ENCODE measurements at regions not wholly inside any gene's neighbourhood (a gene's known extent, or its start where the extent isn't known, plus 50 kb on each side); places are given as distances from the start of the nearest gene placed in this dataset.

GRCh38 chr10:20454331-20454730 is 442.8 kb downstream of the NEBL start:
- H3K9ac ChIP-seq: no peak overlapping the region
- no peaks in the 10 kb centered on the region for H3K9me3 ChIP-seq (ENCODE audit: control insufficient read depth, low read length)
- H3K27me3 ChIP-seq (ENCODE audit: control insufficient read depth, insufficient read depth, low read length): no peaks in the 10 kb centered on the region
- no peak overlapping the region for H3K4me3 ChIP-seq (ENCODE audit: low read depth, low read length)
- H2AFZ ChIP-seq: no peak overlapping the region
- H3K4me2 ChIP-seq (ENCODE audit: low read length): no peak overlapping the region
- H3K27ac ChIP-seq: no peak overlapping the region
- H3K79me2 ChIP-seq: no peaks in the 10 kb centered on the region
- H3K36me3 ChIP-seq (ENCODE audit: control insufficient read depth, insufficient read depth, low read length): no peaks in the 10 kb centered on the region
- no peaks in the 10 kb centered on the region for H3K4me1 ChIP-seq
- no peak for TF ChIP-seq CTCF (IDR thresholded peaks at IDR 0.05)

GRCh38 chr10:20446561-20447193 is 450.4 kb downstream of the NEBL start:
- H3K79me2 ChIP-seq: no peaks in the 10 kb centered on the region
- H2AFZ ChIP-seq: no peak overlapping the region
- no peaks in the 10 kb centered on the region for H3K27me3 ChIP-seq (ENCODE audit: control insufficient read depth, insufficient read depth, low read length)
- no peaks in the 10 kb centered on the region for H3K36me3 ChIP-seq (ENCODE audit: control insufficient read depth, insufficient read depth, low read length)
- no peak overlapping the region for H3K4me2 ChIP-seq (ENCODE audit: low read length)
- H3K4me1 ChIP-seq: no peaks in the 10 kb centered on the region
- H3K27ac ChIP-seq: no peak overlapping the region
- TF ChIP-seq CTCF (IDR thresholded peaks at IDR 0.05): no peak
- no peak overlapping the region for H3K4me3 ChIP-seq (ENCODE audit: low read depth, low read length)
- no peaks in the 10 kb centered on the region for H3K9me3 ChIP-seq (ENCODE audit: control insufficient read depth, low read length)
- no peak overlapping the region for H3K9ac ChIP-seq

- no peaks in the 10 kb centered on the region for H3K9me3 ChIP-seq (ENCODE audit: control insufficient read depth, low read length)
- H3K36me3 ChIP-seq (ENCODE audit: control insufficient read depth, insufficient read depth, low read length): no peaks in the 10 kb centered on the region
- no peak overlapping the region for H3K9ac ChIP-seq
- H2AFZ ChIP-seq: no peak overlapping the region
- no peaks in the 10 kb centered on the region for H3K4me1 ChIP-seq
- H3K27me3 ChIP-seq (ENCODE audit: control insufficient read depth, insufficient read depth, low read length): no peaks in the 10 kb centered on the region
- no peak for TF ChIP-seq CTCF (IDR thresholded peaks at IDR 0.05)
- H3K27ac ChIP-seq: no peak overlapping the region
- H3K79me2 ChIP-seq: no peaks in the 10 kb centered on the region
- H3K4me3 ChIP-seq (ENCODE audit: low read depth, low read length): no peak overlapping the region
- H3K4me2 ChIP-seq (ENCODE audit: low read length): no peak overlapping the region
Observed at GRCh38 chr10:20443094-20443493, 454.0 kb downstream of the NEBL start.

- H3K27ac ChIP-seq: no peak overlapping the region
- TF ChIP-seq CTCF (IDR thresholded peaks at IDR 0.05): no peak
- H3K9ac ChIP-seq: no peak overlapping the region
- no peak overlapping the region for H2AFZ ChIP-seq
- no peaks in the 10 kb centered on the region for H3K9me3 ChIP-seq (ENCODE audit: control insufficient read depth, low read length)
- H3K36me3 ChIP-seq (ENCODE audit: control insufficient read depth, insufficient read depth, low read length): no peaks in the 10 kb centered on the region
- H3K4me2 ChIP-seq (ENCODE audit: low read length): no peak overlapping the region
- H3K79me2 ChIP-seq: no peaks in the 10 kb centered on the region
- no peaks in the 10 kb centered on the region for H3K4me1 ChIP-seq
- H3K4me3 ChIP-seq (ENCODE audit: low read depth, low read length): no peak overlapping the region
- H3K27me3 ChIP-seq (ENCODE audit: control insufficient read depth, insufficient read depth, low read length): no peaks in the 10 kb centered on the region
Observed at GRCh38 chr10:20429742-20430141, 467.4 kb downstream of the NEBL start.

- Histone ChIP-seq H3K4me3 (ENCODE audit: low read depth, low read length) (no peak overlapping the region), H3K27ac (no peak overlapping the region), H3K4me2 (ENCODE audit: low read length) (no peak overlapping the region), H3K9me3 (ENCODE audit: control insufficient read depth, low read length) (no peaks in the 10 kb centered on the region), H3K27me3 (ENCODE audit: control insufficient read depth, insufficient read depth, low read length) (no peaks in the 10 kb centered on the region), H3K79me2 (no peaks in the 10 kb centered on the region), H2AFZ (no peak overlapping the region), H3K9ac (no peak overlapping the region), H3K4me1 (no peaks in the 10 kb centered on the region), H3K36me3 (ENCODE audit: control insufficient read depth, insufficient read depth, low read length) (no peaks in the 10 kb centered on the region)
- TF ChIP-seq CTCF (IDR thresholded peaks at IDR 0.05): no peak
Observed at GRCh38 chr10:20427821-20428220, 469.3 kb downstream of the NEBL start.
